ENCODE measurements at regions not wholly inside any gene's neighbourhood (a gene's known extent, or its start where the extent isn't known, plus 50 kb on each side); places are given as distances from the start of the nearest gene placed in this dataset.

DNA sequence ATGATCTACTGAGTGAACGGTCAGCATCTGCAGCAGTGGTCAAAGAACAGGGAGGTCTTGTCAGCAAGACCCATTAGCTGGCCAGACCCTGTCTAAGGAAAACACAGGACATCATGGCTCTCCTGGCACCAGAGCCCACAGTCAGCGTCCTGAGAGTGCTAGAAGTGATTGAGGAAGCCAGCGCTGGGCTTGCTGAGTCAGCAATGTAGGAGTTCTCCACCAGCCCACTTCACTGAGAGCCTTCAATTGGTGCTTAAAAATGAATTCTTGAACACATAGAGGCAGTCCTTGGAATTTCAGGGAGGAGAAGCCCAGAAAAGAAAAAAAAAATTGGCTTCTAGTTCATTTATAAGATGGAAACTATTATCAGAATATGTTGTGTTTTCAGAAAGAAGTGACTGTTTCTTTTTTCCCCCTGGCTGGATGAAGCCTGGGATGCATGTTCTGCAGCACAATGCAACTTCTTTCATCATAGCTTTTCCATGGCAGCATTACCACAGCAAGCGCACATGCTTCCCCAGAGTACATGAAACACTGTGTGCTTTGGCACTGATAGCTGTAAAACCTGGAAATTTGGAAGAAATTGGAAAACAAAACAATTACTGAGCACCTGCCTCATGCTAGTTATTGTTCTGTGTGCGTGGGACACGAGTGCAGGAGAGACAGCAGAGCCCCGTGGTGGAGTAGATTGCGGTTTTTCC is 899.9 kb downstream of the C6orf118 start:
- no peaks in the 10 kb centered on the region for H3K79me1 ChIP-seq (ENCODE audit: low read depth in 1 of 2, low read length in 2 of 2)
- H3K4me1 ChIP-seq (ENCODE audit: control insufficient read depth, insufficient read depth, low read length) = no peaks in the 10 kb centered on the region
- DNase-seq (no peak), ATAC-seq (ENCODE audit: low read depth) (no peak)
- H4K91ac ChIP-seq (ENCODE audit: insufficient read depth, low read depth, low read length) = no peak overlapping the region
- TF ChIP-seq MAFK (IDR thresholded peaks at IDR 0.05; ENCODE audit: low read depth, low read length) (peak; percentile 86), FOS (IDR thresholded peaks at IDR 0.05; ENCODE audit: low read depth, low read length) (no peak)
- H2BK5ac ChIP-seq (ENCODE audit: low read depth, low read length, poor library complexity, severe bottlenecking) = no peak overlapping the region
- no peaks in the 10 kb centered on the region for H3K36me3 ChIP-seq (ENCODE audit: control insufficient read depth, insufficient read depth, low read length)
- in situ Hi-C loops (cut with MboI; ENCODE audit: low sequenced_read_pairs) (no loop called here), dilution Hi-C loops (cut with HindIII; ENCODE audit: low sequenced_read_pairs, unreplicated experiment) (no loop called here), intact Hi-C loops (cut with micrococcal nuclease) (no loop called here)
- no peak overlapping the region for H2AFZ ChIP-seq (replicated peaks; ENCODE audit: low read length, poor library complexity)
- H3K18ac ChIP-seq (ENCODE audit: low read depth, low read length) = no peak overlapping the region
- POLR2A ChIA-PET (ENCODE audit: unreplicated experiment) = no interaction called here
- no peak overlapping the region for H3K23ac ChIP-seq (ENCODE audit: low read depth, low read length)
- H3K4me3 ChIP-seq (ENCODE audit: insufficient read depth, low read depth, low read length) = no peak overlapping the region
- no peak overlapping the region for H2AK9ac ChIP-seq (replicated peaks; ENCODE audit: low read depth, low read length, poor library complexity)
- no peaks in the 10 kb centered on the region for H3K9me1 ChIP-seq (ENCODE audit: insufficient read depth, low read length)
- no peaks in the 10 kb centered on the region for H3K27me3 ChIP-seq (ENCODE audit: control insufficient read depth, insufficient read depth, low read length)
- no peak overlapping the region for H3K4me2 ChIP-seq (ENCODE audit: low read depth, low read length)
- whole genome bisulfite sequencing, 2 experiments (ENCODE audit: extremely low coverage in 2 of 2, insufficient read length in 1 of 2) = 19% methylated on average over 4 of the region's 8 CpGs; no CpG with 5 or more reads in 1 of the 2 experiments
- H3K27ac ChIP-seq (ENCODE audit: insufficient read depth, low read length) = no peak overlapping the region
- no TSS peak for BruUV-seq (replicated peaks)
- H2BK15ac ChIP-seq (ENCODE audit: low read depth, low read length) = no peak overlapping the region
- no peak overlapping the region for H4K8ac ChIP-seq (ENCODE audit: low read depth in 2 of 2, low read length in 2 of 2)
- H3K9me3 ChIP-seq (ENCODE audit: control insufficient read depth, insufficient read depth, low read length) = peaks cover 27% of the 10 kb centered on the region
- H4K20me1 ChIP-seq (ENCODE audit: insufficient read depth, low read length) = no peaks in the 10 kb centered on the region
- no peak overlapping the region for H4K5ac ChIP-seq (ENCODE audit: low read depth, low read length)
- H3K56ac ChIP-seq (ENCODE audit: extremely low read depth, insufficient read depth, low read length) = no peak overlapping the region
- no peak overlapping the region for H2BK120ac ChIP-seq (ENCODE audit: low read depth, low read length)
- CTCF ChIA-PET = no interaction called here
- no peak overlapping the region for H3K14ac ChIP-seq (replicated peaks; ENCODE audit: low read depth, low read length)
- no peak overlapping the region for H3K4ac ChIP-seq (ENCODE audit: low read depth, low read length)
- H2BK20ac ChIP-seq (ENCODE audit: low read depth, low read length) = no peak overlapping the region
- no peak overlapping the region for H3K9ac ChIP-seq (ENCODE audit: low read depth, low read length)
- no peak overlapping the region for H2AK5ac ChIP-seq (ENCODE audit: low read depth, low read length)

Measured in IMR-90 (cell line).